ENCODE measurements at regions not wholly inside any gene's neighbourhood (a gene's known extent, or its start where the extent isn't known, plus 50 kb on each side); places are given as distances from the start of the nearest gene placed in this dataset.

- TF ChIP-seq SREBF2 (IDR thresholded peaks at IDR 0.05) (no peak), CTCF (IDR thresholded peaks at IDR 0.05) (no peak), GATA3 (IDR thresholded peaks at IDR 0.05; ENCODE audit: borderline replicate concordance) (no peak), BHLHE40 (IDR thresholded peaks at IDR 0.05; ENCODE audit: low read depth, low read length) (no peak), MAX (IDR thresholded peaks at IDR 0.05) (no peak), ELK1 (IDR thresholded peaks at IDR 0.05; ENCODE audit: low read depth, low read length) (no peak), POLR2A (IDR thresholded peaks at IDR 0.05; ENCODE audit: low read length) (no peak), EP300 (IDR thresholded peaks at IDR 0.05) (no peak), SMC3 (IDR thresholded peaks at IDR 0.05) (no peak), KDM1A (IDR thresholded peaks at IDR 0.05; ENCODE audit: low read depth) (no peak)
Observed at GRCh38 chr3:157738441-157738840, 235.2 kb upstream of the VEPH1 start.
